Kidney (tissue), 13 donors: ENCODE measurements at regions not wholly inside any gene's neighbourhood (a gene's known extent, or its start where the extent isn't known, plus 50 kb on each side); places are given as distances from the start of the nearest gene placed in this dataset.

Experiments
- DNase-seq, 5 donors: peaks; one replicate each; pipeline ENCODE4 v3.0.0-alpha.2; 2013 to 2020
- FAIRE-seq: peaks from 2 replicates; lab custom pipeline; 2012; peaks lifted over from hg19 to GRCh38; lab: Jason Lieb, UNC
- H3K27ac ChIP-seq, 2 donors: one replicate each; pipeline ENCODE4 v1.7.0; 2013; ENCODE audit warnings: low read depth in 2 of 2, low read length in 2 of 2, inconsistent platforms in 1 of 2
- H3K27me3 ChIP-seq: one replicate; pipeline ENCODE4 v1.7.1; 2013; ENCODE audit warnings: low read length, inconsistent platforms; ENCODE audit not compliant: control insufficient read depth, insufficient read depth
- H3K36me3 ChIP-seq, 3 donors: one replicate each; pipeline versions ENCODE4 v1.7.0 to v1.7.1; 2013; ENCODE audit warnings: low read length in 3 of 3, control low read depth in 1 of 3, inconsistent platforms in 1 of 3; ENCODE audit not compliant: insufficient read depth in 3 of 3, control insufficient read depth in 2 of 3
- H3K4me1 ChIP-seq, 3 donors: one replicate each; pipeline versions ENCODE4 v1.7.0 to v1.7.1; 2013; ENCODE audit warnings: low read length in 3 of 3, inconsistent platforms in 1 of 3, low read depth in 1 of 3; ENCODE audit not compliant: control insufficient read depth in 2 of 3, insufficient read depth in 2 of 3
- H3K4me3 ChIP-seq, 3 donors: one replicate each; pipeline versions ENCODE4 v1.7.0 to v1.8.1; 2013; ENCODE audit warnings: low read length in 3 of 3, control low read depth in 1 of 3, inconsistent platforms in 1 of 3
- H3K9ac ChIP-seq, 3 donors: one replicate each; pipeline versions ENCODE4 v1.7.0 to v1.7.1; 2013; ENCODE audit warnings: low read length in 3 of 3, control low read depth in 1 of 3, inconsistent platforms in 1 of 3
- H3K9me3 ChIP-seq, 3 donors: one replicate each; pipeline versions ENCODE4 v1.7.0 to v1.7.1; 2013; ENCODE audit warnings: low read length in 3 of 3, control low read depth in 1 of 3, inconsistent platforms in 1 of 3; ENCODE audit not compliant: control insufficient read depth in 2 of 3, insufficient read depth in 1 of 3
- intact Hi-C: fragments of 100-400 bp; cut with DNase I; formaldehyde crosslinking; loops from one replicate; pipeline ENCODE4 v1.11.1; 2022
- microRNA-seq: library from miRNA; unstranded; fragments of <30 nt; microRNA quantifications from one replicate; pipeline ENCODE4 v1.2.0, GENCODE V29; 2020
- TF ChIP-seq, protein P1 (sequence below): IDR thresholded peaks from 3 replicates; pipeline ENCODE4 v1.5.1; 2012; ENCODE audit warnings: mild to moderate bottlenecking, moderate library complexity, borderline replicate concordance; ENCODE audit not compliant: insufficient read depth; ENCODE audit errors: extremely low read depth
- donor health status: control.
- donor health status: control.
- donor health status: control.
- donor health status: control.
- donor health status: control.
- donor health status: DM: yes; HTN: yes; CAD: no.
- donor health status: Normal renal cell carcinoma (clear cell type).

DNA sequence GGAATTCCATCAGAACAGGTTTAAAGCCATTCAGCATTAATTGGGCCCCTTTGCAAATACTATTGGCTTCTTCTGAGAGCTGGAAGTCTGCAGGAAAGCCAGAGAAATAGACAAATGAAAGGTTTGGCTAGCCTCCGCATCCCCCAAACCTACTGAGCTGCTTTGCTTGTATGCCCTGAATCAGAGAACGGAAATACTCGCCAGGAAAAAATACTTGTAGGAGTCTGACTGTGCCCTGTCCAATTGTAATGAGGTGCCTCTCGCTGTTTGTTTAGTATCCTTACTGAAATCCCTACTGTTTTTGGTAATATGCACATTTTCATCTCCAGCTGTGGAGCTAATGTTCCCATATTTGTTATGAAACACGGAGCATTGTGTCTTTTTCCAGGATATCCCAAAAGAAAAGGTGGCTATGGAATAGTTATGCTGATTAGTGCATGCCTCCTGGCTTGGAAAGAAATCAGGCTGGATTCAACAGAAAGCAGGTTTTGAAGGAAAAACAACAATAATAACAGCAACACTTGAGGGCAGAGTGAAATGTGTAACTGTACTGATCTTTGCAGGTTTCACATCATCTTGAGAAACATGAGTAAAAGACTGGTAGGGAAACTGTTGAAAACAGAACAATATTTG is 50.7 kb upstream of the NLGN4X start:
- FAIRE-seq = no peak
- H3K9me3 ChIP-seq = no peaks in the 10 kb centered on the region

More for the DNA sequence above, 50.7 kb upstream of the NLGN4X start:
- no peak overlapping the region for H3K4me3 ChIP-seq
- no peaks in the 10 kb centered on the region for H3K36me3 ChIP-seq
- no peaks in the 10 kb centered on the region for H3K4me1 ChIP-seq
- DNase-seq = no peak
- no peak overlapping the region for H3K9ac ChIP-seq
- H3K27ac ChIP-seq = no peak overlapping the region
- TF ChIP-seq, protein P1, sequence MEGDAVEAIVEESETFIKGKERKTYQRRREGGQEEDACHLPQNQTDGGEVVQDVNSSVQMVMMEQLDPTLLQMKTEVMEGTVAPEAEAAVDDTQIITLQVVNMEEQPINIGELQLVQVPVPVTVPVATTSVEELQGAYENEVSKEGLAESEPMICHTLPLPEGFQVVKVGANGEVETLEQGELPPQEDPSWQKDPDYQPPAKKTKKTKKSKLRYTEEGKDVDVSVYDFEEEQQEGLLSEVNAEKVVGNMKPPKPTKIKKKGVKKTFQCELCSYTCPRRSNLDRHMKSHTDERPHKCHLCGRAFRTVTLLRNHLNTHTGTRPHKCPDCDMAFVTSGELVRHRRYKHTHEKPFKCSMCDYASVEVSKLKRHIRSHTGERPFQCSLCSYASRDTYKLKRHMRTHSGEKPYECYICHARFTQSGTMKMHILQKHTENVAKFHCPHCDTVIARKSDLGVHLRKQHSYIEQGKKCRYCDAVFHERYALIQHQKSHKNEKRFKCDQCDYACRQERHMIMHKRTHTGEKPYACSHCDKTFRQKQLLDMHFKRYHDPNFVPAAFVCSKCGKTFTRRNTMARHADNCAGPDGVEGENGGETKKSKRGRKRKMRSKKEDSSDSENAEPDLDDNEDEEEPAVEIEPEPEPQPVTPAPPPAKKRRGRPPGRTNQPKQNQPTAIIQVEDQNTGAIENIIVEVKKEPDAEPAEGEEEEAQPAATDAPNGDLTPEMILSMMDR = no peak
- H3K27me3 ChIP-seq = peaks cover 2% of the 10 kb centered on the region
- intact Hi-C loops = no loop called here

Small RNA genes in the stretch of these regions (microRNA-seq; reads per million reads assigned to microRNA genes)
- 1.0 reads per million for gene MIR4770
